ENCODE measurements at regions not wholly inside any gene's neighbourhood (a gene's known extent, or its start where the extent isn't known, plus 50 kb on each side); places are given as distances from the start of the nearest gene placed in this dataset.

DNA sequence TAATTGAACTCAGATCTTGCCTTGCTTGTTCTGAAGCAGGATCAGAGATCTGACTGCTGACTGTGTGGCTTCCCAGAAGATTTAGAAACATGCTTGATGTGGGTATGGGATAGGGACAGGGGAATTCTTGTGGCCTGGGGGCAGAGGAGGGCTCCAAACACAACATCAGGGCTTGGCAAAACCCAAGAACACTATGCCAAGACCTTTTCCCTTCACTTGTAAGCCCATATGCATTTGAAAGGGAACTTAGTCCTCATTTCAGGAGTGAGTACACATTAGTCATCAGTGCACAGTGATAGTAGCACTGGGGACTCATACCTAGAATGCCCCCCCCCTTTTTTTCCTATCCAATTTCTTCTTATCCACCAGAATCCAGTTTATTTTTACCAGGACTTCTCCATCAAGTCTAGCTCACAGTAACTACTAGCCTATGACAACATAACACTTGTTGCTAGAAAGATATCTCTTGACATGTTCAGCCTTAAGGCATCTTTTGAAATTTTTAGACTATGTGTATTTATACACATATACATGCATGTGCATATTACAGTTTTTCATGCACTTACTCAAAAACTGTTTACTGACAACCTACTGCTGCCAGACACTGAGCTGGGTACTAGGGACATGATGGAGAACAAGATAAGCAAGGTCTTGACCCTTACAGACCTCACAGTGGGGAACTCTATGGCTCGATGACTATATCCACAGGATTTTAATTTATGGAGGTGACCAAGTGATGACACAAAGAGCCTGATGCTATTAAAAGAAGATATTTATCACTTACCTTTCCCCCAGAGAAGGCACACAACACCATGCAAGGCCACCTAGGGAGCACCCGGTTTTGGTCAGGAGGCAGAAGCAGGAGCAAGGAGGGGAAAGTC is 158.3 kb upstream of the MAP3K1 start:
- TF ChIP-seq GATA3 (IDR thresholded peaks at IDR 0.05; ENCODE audit: low read depth, low read length): no peak
- TF ChIP-seq GATA2 (IDR thresholded peaks at IDR 0.05; ENCODE audit: low read depth, low read length): no peak

Measured in SH-SY5Y (cell line).